OCI-LY7 (cell line): ENCODE measurements at regions not wholly inside any gene's neighbourhood (a gene's known extent, or its start where the extent isn't known, plus 50 kb on each side); places are given as distances from the start of the nearest gene placed in this dataset.

Source experiments
- BruUV-seq: library from RNA; stranded (reverse); fragments of 400-500 nt; replicated peaks from 2 replicates; lab custom pipeline; 2021; lab: Mats Ljungman, UMichigan
- CTCF ChIA-PET: fragments of 300-600 bp; sonication (Branson Sonifier 250); formaldehyde crosslinking; loops from one replicate; lab custom pipeline; 2022; ENCODE audit warnings: antibody characterized with exemption; ENCODE audit not compliant: unreplicated experiment; lab: Charles Lee
- POLR2A ChIA-PET: fragments of 300-600 bp; sonication (Branson Sonifier 250); formaldehyde crosslinking; loops from one replicate; lab custom pipeline; 2022; ENCODE audit warnings: antibody characterized with exemption; lab: Charles Lee
- DNase-seq: peaks from one replicate; pipeline ENCODE4 v3.0.0-alpha.2; 2015; ENCODE audit warnings: low spot score
- H2AFZ ChIP-seq: fragments of 200-600 bp; sonication (generic), shearing (Covaris generic); 2 replicates; pipeline ENCODE4 v1.6.1; 2014; ENCODE audit warnings: mild to moderate bottlenecking, antibody characterized with exemption, low read length, moderate library complexity
- H3K27ac ChIP-seq: fragments of 200-600 bp; sonication (generic); 2 replicates; pipeline ENCODE4 v1.5.1; 2014; ENCODE audit warnings: mixed run types, low read depth, mild to moderate bottlenecking, moderate library complexity, low read length, inconsistent platforms; ENCODE audit not compliant: poor library complexity, severe bottlenecking
- H3K36me3 ChIP-seq: fragments of 200-600 bp; sonication (generic); 2 replicates; pipeline ENCODE4 v1.6.1; 2014; ENCODE audit warnings: mild to moderate bottlenecking, antibody characterized with exemption, low read length, moderate library complexity, mixed read lengths; ENCODE audit not compliant: insufficient read depth
- H3K4me1 ChIP-seq: fragments of 200-600 bp; sonication (generic); 2 replicates; pipeline ENCODE4 v1.5.1; 2014; ENCODE audit warnings: mild to moderate bottlenecking, low read length; ENCODE audit not compliant: insufficient read depth, poor library complexity, severe bottlenecking
- H3K4me2 ChIP-seq: fragments of 200-600 bp; sonication (generic); 2 replicates; pipeline ENCODE4 v1.6.1; 2014; ENCODE audit warnings: mild to moderate bottlenecking, low read length
- H3K4me3 ChIP-seq: fragments of 200-600 bp; sonication (generic); 2 replicates; pipeline ENCODE4 v1.5.1; 2014; ENCODE audit warnings: mild to moderate bottlenecking, low read depth, low read length; ENCODE audit not compliant: poor library complexity, severe bottlenecking
- H3K79me2 ChIP-seq: fragments of 200-600 bp; sonication (generic); 2 replicates; pipeline ENCODE4 v1.6.1; 2016; ENCODE audit warnings: low read depth, mild to moderate bottlenecking, low read length, moderate library complexity, mixed read lengths; ENCODE audit not compliant: insufficient read depth
- H3K9me2 ChIP-seq: fragments of 200-600 bp; sonication (generic); 2 replicates; pipeline ENCODE4 v1.6.1; 2016; ENCODE audit warnings: mild to moderate bottlenecking, low read length, mixed read lengths; ENCODE audit not compliant: insufficient read depth
- H3K9me3 ChIP-seq: fragments of 200-600 bp; sonication (generic); 2 replicates; pipeline ENCODE4 v1.6.1; 2014; ENCODE audit warnings: mild to moderate bottlenecking, mixed run types, low read length, mixed read lengths
- H4K20me1 ChIP-seq: fragments of 200-600 bp; sonication (generic); 2 replicates; pipeline ENCODE4 v1.6.1; 2014; ENCODE audit warnings: mild to moderate bottlenecking, antibody characterized with exemption, low read length, moderate library complexity, mixed read lengths; ENCODE audit not compliant: insufficient read depth
- EZH2phosphoT487 ChIP-seq: fragments of 200-600 bp; sonication (generic); IDR thresholded peaks from 2 replicates; pipeline ENCODE4 v1.6.1; 2018; ENCODE audit warnings: low read depth, borderline replicate concordance, mild to moderate bottlenecking, mixed run types, antibody characterized with exemption, low read length, moderate library complexity, mixed read lengths
- intact Hi-C: fragments of 100-400 bp; cut with micrococcal nuclease; formaldehyde crosslinking; loops from one replicate; pipeline ENCODE4 v1.10.0; 2022; ENCODE audit not compliant: unreplicated experiment
- TF ChIP-seq, protein P1 (sequence below): fragments of 200-600 bp; sonication (generic); conservative IDR thresholded peaks from 2 replicates; pipeline ENCODE4 v1.5.1; 2014; ENCODE audit warnings: mild to moderate bottlenecking, antibody characterized with exemption, low read length, moderate library complexity, mixed read lengths

DNA sequence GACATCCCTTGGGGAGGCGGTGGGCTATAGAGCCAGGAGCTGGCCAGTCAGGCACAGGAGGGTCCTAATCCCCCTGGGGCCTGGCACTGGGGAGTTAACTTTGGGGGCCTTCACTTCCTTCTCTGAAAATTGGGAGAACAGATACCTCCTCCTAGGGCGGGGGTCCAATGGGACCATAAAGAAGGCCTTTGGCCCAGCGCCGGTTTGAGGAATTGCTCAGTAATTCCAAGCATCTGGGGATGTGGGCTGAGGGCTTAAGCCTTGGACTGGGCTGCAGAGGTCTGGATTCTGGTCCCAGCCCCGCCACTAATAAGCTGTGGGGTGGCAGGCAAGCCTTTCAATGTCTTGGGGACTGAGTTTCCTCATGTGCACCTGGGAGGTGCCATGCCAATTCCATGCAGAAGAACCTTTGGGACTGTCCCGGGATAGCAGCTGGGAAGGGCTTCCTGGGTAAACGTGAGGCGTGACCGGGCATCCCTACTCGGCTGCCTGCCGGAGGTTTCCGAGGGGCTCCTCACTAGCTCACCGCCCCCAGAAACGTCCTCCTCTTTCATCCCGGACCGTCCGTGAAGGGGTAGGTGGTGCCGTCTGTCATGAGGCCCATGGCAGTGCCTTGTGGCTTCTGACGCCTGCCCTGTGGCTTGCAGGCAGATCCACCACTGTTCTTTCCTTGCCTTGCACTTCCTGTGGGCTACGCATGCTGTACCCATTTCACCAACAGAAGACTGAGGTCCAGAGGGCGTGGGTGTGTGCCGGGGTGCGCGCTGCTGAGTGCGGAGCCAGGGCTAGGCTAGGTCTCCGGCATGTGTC, 67.4 kb upstream of the HPCAL1 start:
- Histone ChIP-seq H3K4me3 (no peak overlapping the region), H3K79me2 (no peaks in the 10 kb centered on the region), H4K20me1 (no peaks in the 10 kb centered on the region), H3K9me3 (no peaks in the 10 kb centered on the region), H2AFZ (no peak overlapping the region), H3K9me2 (no peaks in the 10 kb centered on the region), H3K4me1 (no peaks in the 10 kb centered on the region), H3K27ac (no peak overlapping the region), H3K36me3 (no peaks in the 10 kb centered on the region), H3K4me2 (no peak overlapping the region)
- intact Hi-C loops: no loop called here
- CTCF ChIA-PET: no interaction called here
- TF ChIP-seq EZH2phosphoT487: no peak
- TF ChIP-seq, protein P1, sequence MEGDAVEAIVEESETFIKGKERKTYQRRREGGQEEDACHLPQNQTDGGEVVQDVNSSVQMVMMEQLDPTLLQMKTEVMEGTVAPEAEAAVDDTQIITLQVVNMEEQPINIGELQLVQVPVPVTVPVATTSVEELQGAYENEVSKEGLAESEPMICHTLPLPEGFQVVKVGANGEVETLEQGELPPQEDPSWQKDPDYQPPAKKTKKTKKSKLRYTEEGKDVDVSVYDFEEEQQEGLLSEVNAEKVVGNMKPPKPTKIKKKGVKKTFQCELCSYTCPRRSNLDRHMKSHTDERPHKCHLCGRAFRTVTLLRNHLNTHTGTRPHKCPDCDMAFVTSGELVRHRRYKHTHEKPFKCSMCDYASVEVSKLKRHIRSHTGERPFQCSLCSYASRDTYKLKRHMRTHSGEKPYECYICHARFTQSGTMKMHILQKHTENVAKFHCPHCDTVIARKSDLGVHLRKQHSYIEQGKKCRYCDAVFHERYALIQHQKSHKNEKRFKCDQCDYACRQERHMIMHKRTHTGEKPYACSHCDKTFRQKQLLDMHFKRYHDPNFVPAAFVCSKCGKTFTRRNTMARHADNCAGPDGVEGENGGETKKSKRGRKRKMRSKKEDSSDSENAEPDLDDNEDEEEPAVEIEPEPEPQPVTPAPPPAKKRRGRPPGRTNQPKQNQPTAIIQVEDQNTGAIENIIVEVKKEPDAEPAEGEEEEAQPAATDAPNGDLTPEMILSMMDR: no peak
- POLR2A ChIA-PET: no interaction called here
- DNase-seq: no peak
- BruUV-seq: no TSS peak

DNA sequence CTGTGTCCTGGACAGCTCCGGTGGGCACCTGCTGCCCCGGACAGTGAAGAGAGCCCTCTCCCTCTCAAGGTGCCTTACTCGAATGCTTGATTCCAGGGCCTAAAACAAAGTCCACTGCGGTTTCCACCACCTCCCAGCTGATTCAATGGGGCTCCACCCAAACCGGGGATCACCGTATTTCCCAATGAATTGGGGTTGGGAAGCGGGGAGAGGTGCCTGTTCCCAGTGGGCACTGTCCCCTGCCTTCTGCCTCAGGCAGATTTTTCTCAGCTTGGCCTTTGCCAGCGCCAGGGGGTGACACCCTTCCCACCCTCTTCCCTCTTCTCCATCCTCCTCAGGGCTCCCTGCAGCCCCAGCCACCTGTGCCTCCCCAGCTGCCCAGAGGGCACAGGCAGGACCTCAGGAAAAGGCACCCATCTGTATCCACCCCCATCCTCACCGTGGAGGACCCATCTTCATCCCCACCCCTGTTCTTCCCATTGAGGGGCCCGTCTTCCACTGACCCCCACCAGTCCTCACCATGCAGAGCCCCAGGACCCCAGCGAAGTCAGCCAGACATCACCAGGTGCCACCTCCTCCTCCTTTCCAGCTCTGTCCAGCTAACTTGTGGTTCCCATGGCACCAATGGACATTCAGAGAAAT, 66.7 kb upstream of the HPCAL1 start:
- no peak for DNase-seq
- ChIA-PET POLR2A (no interaction called here), CTCF (no interaction called here)
- no TSS peak for BruUV-seq
- Histone ChIP-seq H3K79me2 (no peaks in the 10 kb centered on the region), H3K4me1 (no peaks in the 10 kb centered on the region), H4K20me1 (no peaks in the 10 kb centered on the region), H3K4me3 (no peak overlapping the region), H3K9me2 (no peaks in the 10 kb centered on the region), H2AFZ (no peak overlapping the region), H3K27ac (no peak overlapping the region), H3K36me3 (no peaks in the 10 kb centered on the region), H3K4me2 (no peak overlapping the region), H3K9me3 (no peaks in the 10 kb centered on the region)
- TF ChIP-seq EZH2phosphoT487: no peak
- TF ChIP-seq, protein P1: no peak
- intact Hi-C loops: no loop called here
